22Rv1 (cell line): ENCODE measurements at regions not wholly inside any gene's neighbourhood (a gene's known extent, or its start where the extent isn't known, plus 50 kb on each side); places are given as distances from the start of the nearest gene placed in this dataset.
A peak's percentile ranks its signal among the peaks of the same experiment; 100 is the strongest.

ENCODE experiments used
- H3K27ac ChIP-seq: fragments of 450-650 bp; 2 replicates; pipeline ENCODE4 v1.5.1; 2017
- ZFX ChIP-seq: fragments of 450-650 bp; IDR thresholded peaks from 2 replicates; pipeline ENCODE4 v1.6.1; 2017; ENCODE audit warnings: antibody characterized with exemption, borderline replicate concordance
- TF ChIP-seq, protein P1 (sequence below): fragments of 450-650 bp; IDR thresholded peaks from 2 replicates; pipeline ENCODE4 v1.5.1; 2017; ENCODE audit warnings: mild to moderate bottlenecking

DNA sequence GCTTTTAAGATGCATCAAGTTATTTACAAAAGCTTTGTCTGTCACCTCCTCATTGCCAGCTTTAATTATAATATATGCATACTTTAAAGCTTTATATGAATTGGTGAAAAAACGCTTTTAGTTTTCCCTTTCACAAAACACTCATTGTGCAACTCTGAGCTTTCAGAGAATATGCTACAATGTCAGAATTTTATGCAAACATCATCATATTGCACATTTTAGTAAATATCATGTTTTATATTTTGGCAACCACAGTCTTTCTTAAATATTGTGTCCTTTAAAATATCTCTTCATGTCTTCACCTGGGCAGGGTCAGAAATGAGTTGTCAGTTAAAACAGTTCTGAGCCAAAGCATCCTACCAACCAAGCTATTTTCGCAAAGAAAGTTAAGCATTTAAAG lies 601.1 kb upstream of the RORB start:
- TF ChIP-seq ZFX, result no peak
- TF ChIP-seq, protein P1, sequence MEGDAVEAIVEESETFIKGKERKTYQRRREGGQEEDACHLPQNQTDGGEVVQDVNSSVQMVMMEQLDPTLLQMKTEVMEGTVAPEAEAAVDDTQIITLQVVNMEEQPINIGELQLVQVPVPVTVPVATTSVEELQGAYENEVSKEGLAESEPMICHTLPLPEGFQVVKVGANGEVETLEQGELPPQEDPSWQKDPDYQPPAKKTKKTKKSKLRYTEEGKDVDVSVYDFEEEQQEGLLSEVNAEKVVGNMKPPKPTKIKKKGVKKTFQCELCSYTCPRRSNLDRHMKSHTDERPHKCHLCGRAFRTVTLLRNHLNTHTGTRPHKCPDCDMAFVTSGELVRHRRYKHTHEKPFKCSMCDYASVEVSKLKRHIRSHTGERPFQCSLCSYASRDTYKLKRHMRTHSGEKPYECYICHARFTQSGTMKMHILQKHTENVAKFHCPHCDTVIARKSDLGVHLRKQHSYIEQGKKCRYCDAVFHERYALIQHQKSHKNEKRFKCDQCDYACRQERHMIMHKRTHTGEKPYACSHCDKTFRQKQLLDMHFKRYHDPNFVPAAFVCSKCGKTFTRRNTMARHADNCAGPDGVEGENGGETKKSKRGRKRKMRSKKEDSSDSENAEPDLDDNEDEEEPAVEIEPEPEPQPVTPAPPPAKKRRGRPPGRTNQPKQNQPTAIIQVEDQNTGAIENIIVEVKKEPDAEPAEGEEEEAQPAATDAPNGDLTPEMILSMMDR, result no peak
- no peak overlapping the region for H3K27ac ChIP-seq

DNA sequence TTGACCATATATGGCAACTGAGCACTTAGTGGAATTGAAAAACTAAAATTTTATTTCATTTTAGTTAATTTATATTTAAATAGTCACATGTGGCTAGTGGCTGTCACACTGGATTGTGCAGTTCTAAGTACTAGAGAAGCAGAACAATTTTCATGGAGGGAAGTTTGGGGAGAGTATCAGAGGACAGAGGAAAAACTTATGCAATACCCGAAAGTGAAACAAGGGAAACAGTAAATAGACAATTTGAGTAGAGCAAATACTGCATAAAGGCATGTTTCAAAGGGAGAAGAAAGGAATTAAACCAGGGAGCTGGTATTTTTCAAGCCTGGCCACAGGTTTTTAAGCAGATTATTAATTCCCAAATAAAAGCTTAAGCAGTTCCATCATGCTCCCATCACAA lies 590.5 kb upstream of the RORB start:
- TF ChIP-seq, protein P1, result no peak
- no peak for TF ChIP-seq ZFX
- H3K27ac ChIP-seq, result no peak overlapping the region

DNA sequence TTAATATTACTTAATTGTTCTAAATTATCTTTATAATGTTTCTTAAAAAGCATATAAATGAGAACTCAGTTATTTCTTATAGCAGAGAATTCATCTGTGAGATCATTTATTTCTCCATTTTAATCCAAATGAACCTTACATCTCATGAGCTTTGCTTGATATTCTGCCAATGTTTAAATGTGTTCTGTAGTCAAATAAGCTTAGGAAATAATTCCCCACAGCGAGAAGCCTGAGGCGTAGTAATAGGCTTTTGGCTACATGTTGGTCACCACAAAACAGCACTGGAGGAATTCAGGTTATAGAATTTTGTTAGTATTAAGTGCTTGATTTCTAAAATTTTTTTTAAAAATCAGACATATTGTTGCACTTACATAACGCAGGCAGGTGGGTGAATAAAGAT lies 585.3 kb upstream of the RORB start:
- TF ChIP-seq, protein P1, result no peak
- TF ChIP-seq ZFX, result no peak
- H3K27ac ChIP-seq, result no peak overlapping the region

DNA sequence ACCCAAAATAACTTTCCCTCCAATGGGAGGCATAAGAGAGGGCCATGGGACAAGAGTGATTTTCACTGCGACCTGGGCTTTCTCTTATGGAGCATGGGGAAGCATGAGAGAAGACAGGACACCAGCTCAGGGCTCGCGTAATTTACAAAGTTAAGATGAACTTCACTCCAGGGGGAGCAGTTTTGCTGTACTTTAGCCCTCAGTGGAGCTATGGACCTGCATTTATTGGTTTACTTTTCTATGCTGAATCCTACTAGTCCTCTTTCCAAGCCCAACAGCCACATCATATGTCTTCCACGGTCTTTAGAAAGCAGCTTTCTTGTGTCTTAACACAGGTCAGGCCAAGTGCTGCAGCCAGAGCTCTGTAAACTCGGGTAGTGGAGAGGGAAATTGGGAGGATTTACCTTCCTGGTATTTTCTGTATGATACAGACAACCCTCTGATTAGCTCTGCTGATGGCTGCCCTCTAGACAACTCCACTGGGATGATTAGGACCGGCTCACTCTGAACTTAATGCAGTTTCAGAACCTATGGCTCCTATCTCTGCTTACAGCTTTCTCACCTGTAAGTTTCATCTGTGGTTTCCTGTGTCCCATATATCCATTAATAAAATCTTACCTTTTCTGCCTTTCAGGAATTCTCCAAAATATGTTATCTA lies 581.0 kb upstream of the RORB start:
- TF ChIP-seq, protein P1, result peak; percentile 58
- no peak for TF ChIP-seq ZFX

GRCh38 chr9:73919712-73920111 lies 577.4 kb upstream of the RORB start:
- no peak for TF ChIP-seq ZFX
- TF ChIP-seq, protein P1, result no peak
- no peak overlapping the region for H3K27ac ChIP-seq

More for the DNA sequence above, 581.0 kb upstream of the RORB start:
- H3K27ac ChIP-seq, result no peak overlapping the region

GRCh38 chr9:73923796-73924195 lies 573.3 kb upstream of the RORB start:
- TF ChIP-seq ZFX, result no peak
- TF ChIP-seq, protein P1, result no peak
- H3K27ac ChIP-seq, result no peak overlapping the region

GRCh38 chr9:73951147-73951546 lies 546.0 kb upstream of the RORB start:
- TF ChIP-seq, protein P1, result no peak
- no peak for TF ChIP-seq ZFX
- H3K27ac ChIP-seq, result no peak overlapping the region
